Gastroesophageal sphincter (tissue), 4 donors: ENCODE measurements at regions not wholly inside any gene's neighbourhood (a gene's known extent, or its start where the extent isn't known, plus 50 kb on each side); places are given as distances from the start of the nearest gene placed in this dataset.
"Not testable (repeated sequence)": the region's sequence is repeated elsewhere in the genome, so short reads cannot be mapped to it uniquely, and the experiment has no call there.

Source experiments
- ATAC-seq: fragments of 150-250 bp; one replicate; pipeline ENCODE4 v1.9.1; 2016; ENCODE audit warnings: mild to moderate bottlenecking, moderate library complexity
- H3K27ac ChIP-seq, 4 donors: fragments of 200-600 bp; sonication (generic) in 3 of 4; 1 replicate in 3 of 4; 2 replicates in 1 of 4; pipeline ENCODE4 v1.5.1; 2016 to 2019
- H3K27me3 ChIP-seq: fragments of 200-600 bp; sonication (generic); one replicate; pipeline ENCODE4 v1.5.1; 2019
- H3K36me3 ChIP-seq, 2 donors: fragments of 200-600 bp; sonication (generic); one replicate each; pipeline ENCODE4 v1.5.1; 2019; ENCODE audit warnings: control low read depth in 1 of 2
- H3K4me1 ChIP-seq, 3 donors: fragments of 200-600 bp; sonication (generic); 1 replicate in 2 of 3; 2 replicates in 1 of 3; pipeline ENCODE4 v1.5.1; 2016 to 2019; ENCODE audit warnings: control low read depth in 2 of 3
- H3K4me3 ChIP-seq, 2 donors: fragments of 200-600 bp; sonication (generic); one replicate each; pipeline ENCODE4 v1.5.1; 2019; ENCODE audit warnings: mild to moderate bottlenecking in 1 of 2, moderate library complexity in 1 of 2
- H3K9me3 ChIP-seq, 3 donors: fragments of 200-600 bp; sonication (generic); one replicate each; pipeline ENCODE4 v1.5.1; 2017 to 2019; ENCODE audit warnings: control low read depth in 2 of 3
- EP300 ChIP-seq: sonication (generic); formaldehyde crosslinking; IDR thresholded peaks from one replicate; pipeline ENCODE4 v1.6.1; 2017; ENCODE audit warnings: antibody characterized with exemption, mild to moderate bottlenecking
- POLR2A ChIP-seq, 2 donors: fragments of 450-650 bp; IDR thresholded peaks; one replicate each; pipeline ENCODE4 v1.6.1; 2017; ENCODE audit warnings: antibody characterized with exemption in 2 of 2, mild to moderate bottlenecking in 2 of 2, moderate library complexity in 1 of 2
- POLR2AphosphoS5 ChIP-seq: sonication (generic); formaldehyde crosslinking; IDR thresholded peaks from one replicate; pipeline ENCODE4 v1.6.1; 2017; ENCODE audit warnings: antibody characterized with exemption
- WGBS, 2 donors: methylation state at CpG; one replicate each; pipeline ENCODE4 v1.1.5; 2018; ENCODE audit warnings: low coverage in 1 of 2; 5-methylcytosine and 5-hydroxymethylcytosine counted together
- TF ChIP-seq, protein P1 (sequence below), 4 experiments: fragments of 200-600 bp in 2 of 4; fragments of 450-650 bp in 2 of 4; sonication (generic) in 1 of 4; IDR thresholded peaks; one replicate each; pipeline ENCODE4 v1.5.1; 2017 to 2019; ENCODE audit warnings: antibody characterized with exemption in 4 of 4, mild to moderate bottlenecking in 2 of 4, moderate library complexity in 2 of 4

- TF ChIP-seq POLR2AphosphoS5 (no peak), POLR2A (IDR thresholded peaks at IDR 0.05) (no peak), EP300 (no peak)
- TF ChIP-seq, protein P1, sequence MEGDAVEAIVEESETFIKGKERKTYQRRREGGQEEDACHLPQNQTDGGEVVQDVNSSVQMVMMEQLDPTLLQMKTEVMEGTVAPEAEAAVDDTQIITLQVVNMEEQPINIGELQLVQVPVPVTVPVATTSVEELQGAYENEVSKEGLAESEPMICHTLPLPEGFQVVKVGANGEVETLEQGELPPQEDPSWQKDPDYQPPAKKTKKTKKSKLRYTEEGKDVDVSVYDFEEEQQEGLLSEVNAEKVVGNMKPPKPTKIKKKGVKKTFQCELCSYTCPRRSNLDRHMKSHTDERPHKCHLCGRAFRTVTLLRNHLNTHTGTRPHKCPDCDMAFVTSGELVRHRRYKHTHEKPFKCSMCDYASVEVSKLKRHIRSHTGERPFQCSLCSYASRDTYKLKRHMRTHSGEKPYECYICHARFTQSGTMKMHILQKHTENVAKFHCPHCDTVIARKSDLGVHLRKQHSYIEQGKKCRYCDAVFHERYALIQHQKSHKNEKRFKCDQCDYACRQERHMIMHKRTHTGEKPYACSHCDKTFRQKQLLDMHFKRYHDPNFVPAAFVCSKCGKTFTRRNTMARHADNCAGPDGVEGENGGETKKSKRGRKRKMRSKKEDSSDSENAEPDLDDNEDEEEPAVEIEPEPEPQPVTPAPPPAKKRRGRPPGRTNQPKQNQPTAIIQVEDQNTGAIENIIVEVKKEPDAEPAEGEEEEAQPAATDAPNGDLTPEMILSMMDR (IDR thresholded peaks at IDR 0.05), result no peak
- Histone ChIP-seq H3K4me1 (no peaks in the 10 kb centered on the region), H3K9me3 (no peaks in the 10 kb centered on the region), H3K36me3 (no peaks in the 10 kb centered on the region), H3K27ac (no peak overlapping the region), H3K4me3 (no peak overlapping the region), H3K27me3 (no peaks in the 10 kb centered on the region)
- 76% methylated on average over 4 of the region's 4 CpGs; no CpG with 5 or more reads in 1 of the 2 donors for WGBS, 2 donors
- no peak for ATAC-seq
These were observed 71.8 kb upstream of the CSF1 start for GRCh38 chr1:109838838-109839240.

DNA sequence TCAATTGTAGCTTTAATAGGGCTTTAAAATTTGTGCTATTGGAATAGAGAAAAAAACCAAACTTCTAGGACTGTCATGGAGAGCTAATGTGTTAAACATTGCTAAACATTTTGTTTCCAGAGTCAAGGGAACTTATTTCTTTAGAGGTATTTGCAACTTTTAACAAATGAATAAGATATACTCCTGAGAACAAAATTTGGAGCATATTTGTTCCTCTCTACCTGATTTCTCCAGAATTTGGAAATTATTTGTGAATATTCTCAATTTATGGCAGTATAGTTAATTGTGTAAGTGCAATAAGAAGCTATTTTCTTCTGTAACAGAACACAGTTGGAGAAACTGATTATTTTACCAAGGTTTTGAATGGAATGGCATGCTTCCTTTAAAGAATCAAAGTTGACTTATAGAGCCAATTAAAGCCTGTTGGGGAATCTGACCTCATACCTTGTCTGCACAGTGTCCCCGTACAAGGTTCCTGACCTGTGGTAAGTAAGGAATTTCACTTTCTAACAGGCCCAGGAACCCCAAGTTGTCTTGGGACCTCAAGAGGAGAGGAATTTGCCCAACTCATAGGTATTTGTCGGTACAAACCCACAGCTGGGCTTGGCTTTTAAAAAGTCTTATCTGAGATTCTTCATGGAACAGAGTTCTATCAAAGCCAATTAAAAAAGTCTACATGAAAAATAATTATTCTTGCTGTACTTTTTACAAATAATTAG lies 72.6 kb upstream of the CSF1 start:
- WGBS, 2 donors, result 95% methylated on average over 2 of the region's 2 CpGs; no CpG with 5 or more reads in 1 of the 2 donors
- no peak overlapping the region for H3K27ac ChIP-seq
- no peaks in the 10 kb centered on the region for H3K9me3 ChIP-seq
- no peaks in the 10 kb centered on the region for H3K36me3 ChIP-seq
- H3K4me1 ChIP-seq, result no peaks in the 10 kb centered on the region
- no peak for ATAC-seq
- no peak overlapping the region for H3K4me3 ChIP-seq
- no peaks in the 10 kb centered on the region for H3K27me3 ChIP-seq
- TF ChIP-seq, protein P1 (IDR thresholded peaks at IDR 0.05), result no peak
- TF ChIP-seq POLR2AphosphoS5, result no peak
- TF ChIP-seq EP300, result no peak

DNA sequence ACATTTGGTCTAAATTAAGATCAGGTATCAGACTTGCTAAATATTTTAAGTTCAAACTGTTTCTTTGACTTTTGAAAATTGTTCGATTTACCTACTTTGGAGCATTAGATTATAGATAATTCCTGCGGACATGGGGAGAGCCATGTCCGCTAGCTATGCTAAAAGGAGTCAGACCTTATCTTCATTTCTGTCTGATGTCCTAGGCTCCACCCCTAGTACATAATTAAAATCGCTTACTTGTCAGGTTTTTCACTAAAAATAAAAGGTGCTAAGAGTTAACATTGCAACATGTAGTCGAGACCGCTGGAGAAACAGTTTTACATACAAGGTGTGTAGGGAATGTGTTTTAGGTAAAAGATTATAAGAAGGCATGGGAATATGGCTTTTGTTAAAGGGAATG lies 71.9 kb upstream of the EPS8L3 start:
- not testable (repeated sequence) for H3K27me3 ChIP-seq, H3K9me3 ChIP-seq, H3K4me3 ChIP-seq, H3K27ac ChIP-seq, ATAC-seq, H3K36me3 ChIP-seq, H3K4me1 ChIP-seq
- 91 to 97% methylated on average over 6 of the region's 6 CpGs for WGBS, 2 donors

DNA sequence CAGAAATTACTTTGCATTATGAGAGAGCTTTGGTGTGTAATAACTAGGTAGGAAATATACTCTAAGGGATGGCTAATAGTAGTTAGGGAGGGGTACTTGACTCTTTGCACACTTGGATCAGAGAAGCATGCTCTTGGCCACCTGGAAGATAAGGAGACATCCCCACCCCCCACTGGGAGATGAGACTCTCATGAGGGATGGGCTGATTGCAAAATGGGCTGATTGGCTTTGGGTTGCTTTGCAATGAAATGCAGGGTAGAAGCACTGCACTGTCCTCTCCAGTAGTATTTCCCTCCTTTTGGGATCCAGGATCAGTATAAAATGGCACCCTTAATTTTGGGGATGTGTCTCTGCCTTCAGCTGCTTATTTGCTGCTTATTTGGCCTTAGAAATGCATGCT lies 71.2 kb upstream of the EPS8L3 start:
- no peaks in the 10 kb centered on the region for H3K9me3 ChIP-seq
- no peaks in the 10 kb centered on the region for H3K27me3 ChIP-seq
- no peak overlapping the region for H3K4me3 ChIP-seq
- H3K36me3 ChIP-seq, result no peaks in the 10 kb centered on the region
- ATAC-seq, result no peak
- no peak overlapping the region for H3K27ac ChIP-seq
- TF ChIP-seq, protein P1 (IDR thresholded peaks at IDR 0.05), result no peak
- TF ChIP-seq EP300, result no peak
- no peaks in the 10 kb centered on the region for H3K4me1 ChIP-seq

DNA sequence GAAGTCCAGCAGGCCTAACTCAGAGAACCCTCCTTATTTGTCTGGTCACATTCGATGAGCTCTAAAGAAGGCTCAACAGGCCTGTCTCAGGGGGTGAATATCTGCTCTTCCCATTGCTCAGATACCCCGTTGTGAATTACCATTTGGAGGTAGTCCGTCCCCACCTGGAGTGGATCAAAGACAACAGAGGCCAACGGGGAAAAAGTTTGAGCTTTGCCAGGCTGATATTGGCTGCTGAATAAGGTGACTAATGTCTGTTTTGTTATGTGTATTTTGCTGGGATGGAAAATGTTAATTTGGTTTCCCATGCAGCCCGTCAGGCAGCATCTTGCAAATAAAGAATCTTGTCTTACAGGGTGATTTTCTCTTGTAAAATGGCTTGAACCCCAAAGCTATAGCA lies 69.2 kb upstream of the EPS8L3 start:
- Histone ChIP-seq H3K27me3 (no peaks in the 10 kb centered on the region), H3K27ac (no peak overlapping the region), H3K4me3 (no peak overlapping the region), H3K9me3 (no peaks in the 10 kb centered on the region), H3K36me3 (no peaks in the 10 kb centered on the region), H3K4me1 (no peaks in the 10 kb centered on the region)
- ATAC-seq, result no peak
- TF ChIP-seq EP300 (no peak), POLR2A (IDR thresholded peaks at IDR 0.05) (no peak), POLR2AphosphoS5 (no peak)
- TF ChIP-seq, protein P1 (IDR thresholded peaks at IDR 0.05), result no peak
- 72 to 78% methylated on average over 4 to 5 of the region's 5 CpGs for WGBS, 2 donors
